ENCODE measurements at regions not wholly inside any gene's neighbourhood (a gene's known extent, or its start where the extent isn't known, plus 50 kb on each side); places are given as distances from the start of the nearest gene placed in this dataset.

- no peak for TF ChIP-seq CTCF (IDR thresholded peaks at IDR 0.05)
- ATAC-seq (no peak), DNase-seq (no peak)
- ChIA-PET CTCF (no interaction called here), POLR2A (no interaction called here)
- Mint-ChIP-seq H3K27ac (no peak overlapping the region), H3K4me3 (no peak overlapping the region), H3K9me3 (no peaks in the 10 kb centered on the region), H3K4me1 (ENCODE audit: low read depth) (no peaks in the 10 kb centered on the region), H3K27me3 (no peaks in the 10 kb centered on the region), H3K36me3 (ENCODE audit: low read depth) (no peaks in the 10 kb centered on the region)
- intact Hi-C loops (cut with micrococcal nuclease): no loop called here
These were observed 550.2 kb downstream of the USP25 start for GRCh38 chr21:16279731-16280581.

GRCh38 chr21:16280686-16281091 lies 550.9 kb downstream of the USP25 start:
- H3K27ac Mint-ChIP-seq: no peak overlapping the region
- DNase-seq (no peak), ATAC-seq (no peak)
- H3K4me1 Mint-ChIP-seq (ENCODE audit: low read depth): no peaks in the 10 kb centered on the region
- H3K4me3 Mint-ChIP-seq: no peak overlapping the region
- H3K9me3 Mint-ChIP-seq: no peaks in the 10 kb centered on the region
- H3K36me3 Mint-ChIP-seq (ENCODE audit: low read depth): no peaks in the 10 kb centered on the region
- intact Hi-C loops (cut with micrococcal nuclease): no loop called here
- POLR2A ChIA-PET: no interaction called here
- H3K27me3 Mint-ChIP-seq: no peaks in the 10 kb centered on the region
- no peak for TF ChIP-seq CTCF (IDR thresholded peaks at IDR 0.05)
- CTCF ChIA-PET: no interaction called here

- ATAC-seq: no peak
- Mint-ChIP-seq H3K4me3 (no peak overlapping the region), H3K27ac (no peak overlapping the region), H3K9me3 (no peaks in the 10 kb centered on the region), H3K27me3 (no peaks in the 10 kb centered on the region), H3K36me3 (ENCODE audit: low read depth) (no peaks in the 10 kb centered on the region), H3K4me1 (ENCODE audit: low read depth) (no peaks in the 10 kb centered on the region)
- CTCF ChIA-PET: no interaction called here
- DNase-seq: no peak
- POLR2A ChIA-PET: no interaction called here
- no peak for TF ChIP-seq CTCF (IDR thresholded peaks at IDR 0.05)
- intact Hi-C loops (cut with micrococcal nuclease): no loop called here
These were observed 553.7 kb downstream of the USP25 start for GRCh38 chr21:16283516-16283915.

GRCh38 chr21:16285605-16286126 lies 555.9 kb downstream of the USP25 start:
- intact Hi-C loops (cut with micrococcal nuclease): no loop called here
- no peak for DNase-seq
- Mint-ChIP-seq H3K27ac (no peak overlapping the region), H3K9me3 (no peaks in the 10 kb centered on the region), H3K4me1 (ENCODE audit: low read depth) (no peaks in the 10 kb centered on the region), H3K4me3 (no peak overlapping the region), H3K36me3 (ENCODE audit: low read depth) (no peaks in the 10 kb centered on the region), H3K27me3 (no peaks in the 10 kb centered on the region)
- no peak for TF ChIP-seq CTCF (IDR thresholded peaks at IDR 0.05)
- CTCF ChIA-PET: interaction anchor here (0.6 kb wide), 1 partner anchor 9 kb away, joined by 3 read pairs; no protein-coding TSS in a partner anchor
- no peak for ATAC-seq
- POLR2A ChIA-PET: no interaction called here

- H3K36me3 Mint-ChIP-seq (ENCODE audit: low read depth): no peaks in the 10 kb centered on the region
- H3K4me1 Mint-ChIP-seq (ENCODE audit: low read depth): no peaks in the 10 kb centered on the region
- H3K4me3 Mint-ChIP-seq: no peak overlapping the region
- ChIA-PET CTCF (no interaction called here), POLR2A (no interaction called here)
- ATAC-seq (no peak), DNase-seq (no peak)
- H3K27me3 Mint-ChIP-seq: no peaks in the 10 kb centered on the region
- intact Hi-C loops (cut with micrococcal nuclease): no loop called here
- H3K27ac Mint-ChIP-seq: no peak overlapping the region
- no peak for TF ChIP-seq CTCF (IDR thresholded peaks at IDR 0.05)
- no peaks in the 10 kb centered on the region for H3K9me3 Mint-ChIP-seq
These were observed 557.3 kb downstream of the USP25 start for GRCh38 chr21:16287046-16287445.
